ENCODE measurements at regions not wholly inside any gene's neighbourhood (a gene's known extent, or its start where the extent isn't known, plus 50 kb on each side); places are given as distances from the start of the nearest gene placed in this dataset.

DNA sequence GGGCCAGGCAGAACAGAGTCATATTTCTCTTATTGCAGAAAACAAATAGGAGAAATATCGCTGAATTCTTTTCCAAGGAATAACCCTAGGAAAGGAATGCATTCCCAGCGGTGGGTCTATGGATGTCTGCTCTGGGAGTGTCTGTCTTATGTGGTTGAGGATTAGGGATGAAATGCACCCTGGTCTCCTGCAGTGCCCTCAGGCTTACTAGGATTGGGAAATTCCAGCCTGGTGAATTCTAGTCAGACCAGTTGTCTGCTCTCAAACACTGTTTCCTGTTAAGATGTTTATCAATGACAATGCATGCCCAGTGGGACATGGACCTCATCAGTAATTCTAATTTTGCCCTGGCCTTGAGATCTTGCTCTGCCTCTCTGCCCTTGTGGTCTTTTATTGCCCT is 136.1 kb upstream of the ELAVL2 start:
- no peaks in the 10 kb centered on the region for H3K36me3 ChIP-seq
- H3K9me3 ChIP-seq = no peaks in the 10 kb centered on the region
- H3K4me1 ChIP-seq = no peaks in the 10 kb centered on the region
- no peak for DNase-seq
- TF ChIP-seq POLR2A (IDR thresholded peaks at IDR 0.05) = no peak
- TF ChIP-seq, protein P1, sequence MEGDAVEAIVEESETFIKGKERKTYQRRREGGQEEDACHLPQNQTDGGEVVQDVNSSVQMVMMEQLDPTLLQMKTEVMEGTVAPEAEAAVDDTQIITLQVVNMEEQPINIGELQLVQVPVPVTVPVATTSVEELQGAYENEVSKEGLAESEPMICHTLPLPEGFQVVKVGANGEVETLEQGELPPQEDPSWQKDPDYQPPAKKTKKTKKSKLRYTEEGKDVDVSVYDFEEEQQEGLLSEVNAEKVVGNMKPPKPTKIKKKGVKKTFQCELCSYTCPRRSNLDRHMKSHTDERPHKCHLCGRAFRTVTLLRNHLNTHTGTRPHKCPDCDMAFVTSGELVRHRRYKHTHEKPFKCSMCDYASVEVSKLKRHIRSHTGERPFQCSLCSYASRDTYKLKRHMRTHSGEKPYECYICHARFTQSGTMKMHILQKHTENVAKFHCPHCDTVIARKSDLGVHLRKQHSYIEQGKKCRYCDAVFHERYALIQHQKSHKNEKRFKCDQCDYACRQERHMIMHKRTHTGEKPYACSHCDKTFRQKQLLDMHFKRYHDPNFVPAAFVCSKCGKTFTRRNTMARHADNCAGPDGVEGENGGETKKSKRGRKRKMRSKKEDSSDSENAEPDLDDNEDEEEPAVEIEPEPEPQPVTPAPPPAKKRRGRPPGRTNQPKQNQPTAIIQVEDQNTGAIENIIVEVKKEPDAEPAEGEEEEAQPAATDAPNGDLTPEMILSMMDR (IDR thresholded peaks at IDR 0.05) = no peak
- intact Hi-C loops (cut with DNase I) = no loop called here
- H3K27ac ChIP-seq = no peak overlapping the region
- H3K4me3 ChIP-seq = no peak overlapping the region
- WGBS, 2 donors = 76 to 88% methylated on average over 2 of the region's 2 CpGs
- H3K27me3 ChIP-seq = no peaks in the 10 kb centered on the region

- TF ChIP-seq POLR2A (IDR thresholded peaks at IDR 0.05) = no peak
- TF ChIP-seq, protein P1 (IDR thresholded peaks at IDR 0.05) = no peak
- Histone ChIP-seq H3K27me3 (no peaks in the 10 kb centered on the region), H3K4me1 (no peaks in the 10 kb centered on the region), H3K27ac (no peak overlapping the region), H3K36me3 (no peaks in the 10 kb centered on the region), H3K9me3 (peaks cover 0 to 37% (median 15%) of the 10 kb centered on the region in 3 donors), H3K4me3 (no peak overlapping the region)
- no peak for DNase-seq
- 86 to 89% methylated on average over 5 to 6 of the region's 6 CpGs for WGBS, 2 donors
- intact Hi-C loops (cut with DNase I) = no loop called here
These were observed 119.9 kb upstream of the ELAVL2 start for GRCh38 chr9:23945897-23946296.

DNA sequence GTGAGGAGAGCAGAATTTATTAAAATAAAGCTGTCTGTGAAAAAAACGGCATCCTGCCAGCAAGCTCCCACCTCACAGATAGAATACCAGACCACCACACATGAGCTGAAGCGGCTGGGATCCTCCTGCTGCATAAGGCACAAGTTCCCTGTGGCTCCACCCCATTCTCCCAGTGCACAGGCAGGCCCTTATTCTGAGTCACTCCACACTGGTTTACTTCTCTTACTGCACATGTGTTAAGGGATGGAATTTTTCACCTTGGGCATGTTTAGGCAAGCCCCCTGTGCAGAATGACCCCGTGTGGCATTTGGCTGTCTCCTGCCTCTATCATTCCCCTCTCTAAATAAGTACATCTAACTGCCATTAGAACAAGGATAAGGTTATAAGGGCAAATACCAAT is 115.0 kb upstream of the ELAVL2 start:
- H3K9me3 ChIP-seq = peaks cover 0 to 33% (median 13%) of the 10 kb centered on the region in 3 donors
- no peaks in the 10 kb centered on the region for H3K4me1 ChIP-seq
- no peak for DNase-seq
- TF ChIP-seq, protein P1 (IDR thresholded peaks at IDR 0.05) = no peak
- TF ChIP-seq POLR2A (IDR thresholded peaks at IDR 0.05) = no peak
- no peak overlapping the region for H3K4me3 ChIP-seq
- H3K27me3 ChIP-seq = no peaks in the 10 kb centered on the region
- WGBS, 2 donors = 52 to 53% methylated on average over 3 of the region's 3 CpGs
- no peaks in the 10 kb centered on the region for H3K36me3 ChIP-seq
- intact Hi-C loops (cut with DNase I) = no loop called here
- no peak overlapping the region for H3K27ac ChIP-seq

- Histone ChIP-seq H3K36me3 (no peaks in the 10 kb centered on the region), H3K27me3 (no peaks in the 10 kb centered on the region), H3K4me3 (no peak overlapping the region), H3K9me3 (peaks cover 0 to 21% (median 0%) of the 10 kb centered on the region in 3 donors), H3K27ac (no peak overlapping the region), H3K4me1 (no peaks in the 10 kb centered on the region)
- TF ChIP-seq POLR2A (IDR thresholded peaks at IDR 0.05) = no peak
- TF ChIP-seq, protein P1 (IDR thresholded peaks at IDR 0.05) = no peak
- intact Hi-C loops (cut with DNase I) = no loop called here
- no peak for DNase-seq
- 40 to 57% methylated on average over 1 of the region's 1 CpG for WGBS, 2 donors
These were observed 112.9 kb upstream of the ELAVL2 start for GRCh38 chr9:23938908-23939307.

- Histone ChIP-seq H3K27ac (no peak overlapping the region), H3K27me3 (no peaks in the 10 kb centered on the region), H3K9me3 (no peaks in the 10 kb centered on the region), H3K4me3 (no peak overlapping the region), H3K4me1 (no peaks in the 10 kb centered on the region), H3K36me3 (no peaks in the 10 kb centered on the region)
- intact Hi-C loops (cut with DNase I) = no loop called here
- DNase-seq = no peak
- TF ChIP-seq, protein P1 (IDR thresholded peaks at IDR 0.05) = no peak
- 25 to 32% methylated on average over 1 of the region's 1 CpG for WGBS, 2 donors
These were observed 108.4 kb upstream of the ELAVL2 start for GRCh38 chr9:23934291-23934906.

Measured in esophagus squamous epithelium (tissue), 5 donors.